ENCODE measurements at regions not wholly inside any gene's neighbourhood (a gene's known extent, or its start where the extent isn't known, plus 50 kb on each side); places are given as distances from the start of the nearest gene placed in this dataset.

GRCh38 chr3:124545891-124546290 is 184.4 kb upstream of the UMPS start (continued):
- TF ChIP-seq UBTF (CRISPR knock-in tag; IDR thresholded peaks at IDR 0.05) (no peak), ZNF333 (CRISPR knock-in tag; IDR thresholded peaks at IDR 0.05; ENCODE audit: borderline replicate concordance) (no peak), NFE2L2 (IDR thresholded peaks at IDR 0.05; ENCODE audit: low read length) (no peak), PAX8 (CRISPR knock-in tag; IDR thresholded peaks at IDR 0.05; ENCODE audit: borderline replicate concordance) (no peak)

- Histone ChIP-seq H3K27ac (ENCODE audit: extremely low read length, insufficient read depth, low read length) (no peak overlapping the region), H3K9me3 (ENCODE audit: low read length) (no peaks in the 10 kb centered on the region), H3K4me3 (replicated peaks in 1 of 3; ENCODE audit: insufficient read depth in 1 of 3, low read depth in 2 of 3, low read length in 3 of 3) (no peak overlapping the region), H3K9ac (ENCODE audit: insufficient read depth, low read depth, low read length) (no peak overlapping the region), H3K4me1 (ENCODE audit: insufficient read depth, low read length) (peaks cover 20% of the 10 kb centered on the region), H2AFZ (ENCODE audit: low read length) (no peak overlapping the region), H4K20me1 (ENCODE audit: insufficient read depth, low read length) (0 out of 2 replicates have a peak, but pooled peaks cover 3% of the 10 kb centered on the region), H3K27me3 (ENCODE audit: control insufficient read depth in 1 of 2, insufficient read depth in 2 of 2, low read length in 2 of 2) (peaks cover 3 to 33% of the 10 kb centered on the region in 2 experiments; a peak in 4 of 5 replicates), H3K36me3 (replicated peaks in 1 of 2; ENCODE audit: control insufficient read depth in 1 of 2, insufficient read depth in 2 of 2, low read length in 2 of 2) (no peaks in the 10 kb centered on the region), H3K79me2 (ENCODE audit: insufficient read depth, low read length) (no peaks in the 10 kb centered on the region), H3K4me2 (ENCODE audit: low read depth, low read length) (no peak overlapping the region)
- peak; percentile 83 for ATAC-seq
- POLR2A ChIA-PET = no interaction called here
- intact Hi-C loops (cut with micrococcal nuclease; ENCODE audit: unreplicated experiment) (no loop called here), in situ Hi-C loops (cut with HindIII; ENCODE audit: extremely low pct_ligation_motif_present, low pct_unique_long_range_greater_than_20kb) (loop anchor here (5.0 kb wide), 1 partner anchor 60 kb away; no protein-coding TSS in a partner anchor)
- CTCF ChIA-PET (ENCODE audit: low intra/inter-chr PET ratio, low total read pairs) = interaction anchor here (3.2 kb wide), 1 partner anchor 60 kb away, joined by 47 read pairs; no protein-coding TSS in a partner anchor
- DNase-seq (ENCODE audit: low spot score) = peak; percentile 94
- WGBS (ENCODE audit: low lambda C conversion rate) = 0% methylated on average over 5 of the region's 5 CpGs
- no TSS peak for BruUV-seq (replicated peaks)
- FAIRE-seq = peak; percentile 51
- TF ChIP-seq TFE3 (CRISPR knock-in tag; IDR thresholded peaks at IDR 0.05) = 0 out of 2 replicates have a peak, but pooled peaks have one; percentile 20
- peak; percentile 65 for TF ChIP-seq PITX1 (CRISPR knock-in tag; IDR thresholded peaks at IDR 0.05)
- peak; percentile 95 for TF ChIP-seq SKI (IDR thresholded peaks at IDR 0.05; ENCODE audit: partially characterized antibody)
- TF ChIP-seq HDAC2 (CRISPR knock-in tag; IDR thresholded peaks at IDR 0.05) = peak; percentile 67
- TF ChIP-seq PRDM4 (CRISPR knock-in tag; IDR thresholded peaks at IDR 0.05; ENCODE audit: borderline replicate concordance) = no peak
- TF ChIP-seq AHDC1 (CRISPR knock-in tag; IDR thresholded peaks at IDR 0.05; ENCODE audit: borderline replicate concordance) = peak; percentile 75; the same call in 1 of the 2 replicates
- TF ChIP-seq HMG20A (CRISPR knock-in tag; IDR thresholded peaks at IDR 0.05; ENCODE audit: borderline replicate concordance) = peak; percentile 99
Observed at GRCh38 chr3:124552224-124552623, 178.0 kb upstream of the UMPS start.

All from HepG2 (cell line).